OCI-LY7 (cell line): ENCODE measurements at regions not wholly inside any gene's neighbourhood (a gene's known extent, or its start where the extent isn't known, plus 50 kb on each side); places are given as distances from the start of the nearest gene placed in this dataset.

Experiments used
- EZH2phosphoT487 ChIP-seq: fragments of 200-600 bp; sonication (generic); IDR thresholded peaks from 2 replicates; pipeline ENCODE4 v1.6.1; 2018; ENCODE audit warnings: low read depth, borderline replicate concordance, mild to moderate bottlenecking, mixed run types, antibody characterized with exemption, low read length, moderate library complexity, mixed read lengths
- TF ChIP-seq, protein P1 (sequence below): fragments of 200-600 bp; sonication (generic); conservative IDR thresholded peaks from 2 replicates; pipeline ENCODE4 v1.5.1; 2014; ENCODE audit warnings: mild to moderate bottlenecking, antibody characterized with exemption, low read length, moderate library complexity, mixed read lengths

DNA sequence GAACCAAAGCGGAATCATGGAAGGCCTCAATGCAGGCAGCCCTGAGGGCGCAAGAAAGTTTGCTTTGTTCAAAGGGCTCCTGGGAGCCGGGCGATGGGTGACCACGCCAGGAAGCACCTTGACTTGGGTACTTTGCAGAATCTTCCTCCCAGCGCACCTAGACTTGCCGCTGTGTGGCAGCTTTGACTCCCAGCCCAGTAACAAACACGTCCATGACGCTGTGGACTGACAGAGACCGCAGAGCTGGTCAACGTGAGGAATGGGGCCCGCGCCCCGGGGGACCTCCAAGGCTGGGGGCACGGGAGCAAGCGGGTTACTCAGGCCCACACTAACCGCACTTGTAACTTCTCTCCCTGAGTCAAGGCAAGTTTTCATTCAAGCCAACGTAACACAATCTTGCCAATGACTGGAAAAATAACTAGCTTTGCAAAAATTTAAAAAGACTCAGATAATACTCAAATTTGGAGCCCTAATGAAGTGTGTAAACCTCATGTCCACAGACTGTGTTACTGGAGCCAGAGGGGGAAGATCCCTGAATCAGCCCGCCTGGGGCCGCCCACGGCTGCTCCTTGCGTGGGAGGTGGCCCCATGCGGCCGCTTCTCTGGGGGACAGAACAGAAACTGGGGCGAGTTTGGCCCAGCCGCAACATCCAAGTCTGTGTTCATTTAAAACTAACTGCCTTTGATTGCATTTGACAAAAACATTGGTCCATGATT is 130.8 kb downstream of the DNAJB6 start:
- TF ChIP-seq, protein P1, sequence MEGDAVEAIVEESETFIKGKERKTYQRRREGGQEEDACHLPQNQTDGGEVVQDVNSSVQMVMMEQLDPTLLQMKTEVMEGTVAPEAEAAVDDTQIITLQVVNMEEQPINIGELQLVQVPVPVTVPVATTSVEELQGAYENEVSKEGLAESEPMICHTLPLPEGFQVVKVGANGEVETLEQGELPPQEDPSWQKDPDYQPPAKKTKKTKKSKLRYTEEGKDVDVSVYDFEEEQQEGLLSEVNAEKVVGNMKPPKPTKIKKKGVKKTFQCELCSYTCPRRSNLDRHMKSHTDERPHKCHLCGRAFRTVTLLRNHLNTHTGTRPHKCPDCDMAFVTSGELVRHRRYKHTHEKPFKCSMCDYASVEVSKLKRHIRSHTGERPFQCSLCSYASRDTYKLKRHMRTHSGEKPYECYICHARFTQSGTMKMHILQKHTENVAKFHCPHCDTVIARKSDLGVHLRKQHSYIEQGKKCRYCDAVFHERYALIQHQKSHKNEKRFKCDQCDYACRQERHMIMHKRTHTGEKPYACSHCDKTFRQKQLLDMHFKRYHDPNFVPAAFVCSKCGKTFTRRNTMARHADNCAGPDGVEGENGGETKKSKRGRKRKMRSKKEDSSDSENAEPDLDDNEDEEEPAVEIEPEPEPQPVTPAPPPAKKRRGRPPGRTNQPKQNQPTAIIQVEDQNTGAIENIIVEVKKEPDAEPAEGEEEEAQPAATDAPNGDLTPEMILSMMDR: no peak
- no peak for TF ChIP-seq EZH2phosphoT487
